ENCODE measurements at regions not wholly inside any gene's neighbourhood (a gene's known extent, or its start where the extent isn't known, plus 50 kb on each side); places are given as distances from the start of the nearest gene placed in this dataset.

GRCh38 chr11:113538451-113539412, 63.5 kb upstream of the DRD2 start:
- DNase-seq (ENCODE audit: low spot score), result no peak
- Histone ChIP-seq H3K4me1 (no peaks in the 10 kb centered on the region), H3K4me3 (no peak overlapping the region), H3K27ac (no peak overlapping the region), H3K27me3 (no peaks in the 10 kb centered on the region), H3K9me3 (no peaks in the 10 kb centered on the region), H3K36me3 (no peaks in the 10 kb centered on the region)
- no peak for TF ChIP-seq CTCF (IDR thresholded peaks at IDR 0.05)

DNA sequence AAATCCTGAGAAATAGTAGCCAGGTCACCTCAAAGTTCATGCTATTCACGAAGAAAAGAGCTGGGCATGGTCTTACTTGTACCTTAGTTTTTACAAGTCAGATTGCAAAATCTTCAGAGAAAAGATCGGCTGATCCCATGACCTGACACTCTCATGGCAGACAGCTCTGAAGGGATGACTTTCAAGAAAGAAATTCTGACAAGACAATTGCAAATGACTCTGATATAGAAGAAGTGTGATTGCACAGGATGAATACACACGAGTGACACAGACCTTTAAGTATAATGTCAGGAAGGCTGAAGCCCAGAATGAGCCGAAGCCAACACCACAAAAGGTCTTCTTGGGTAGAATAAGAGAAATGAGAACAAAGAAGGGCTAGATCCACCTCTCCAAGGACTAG, 59.4 kb upstream of the DRD2 start:
- no peak for TF ChIP-seq CTCF (IDR thresholded peaks at IDR 0.05)
- no peak overlapping the region for H3K27ac ChIP-seq
- no peaks in the 10 kb centered on the region for H3K4me1 ChIP-seq
- no peak overlapping the region for H3K4me3 ChIP-seq
- H3K9me3 ChIP-seq, result no peaks in the 10 kb centered on the region
- no peaks in the 10 kb centered on the region for H3K36me3 ChIP-seq
- H3K27me3 ChIP-seq, result no peaks in the 10 kb centered on the region
- no peak for DNase-seq (ENCODE audit: low spot score)

DNA sequence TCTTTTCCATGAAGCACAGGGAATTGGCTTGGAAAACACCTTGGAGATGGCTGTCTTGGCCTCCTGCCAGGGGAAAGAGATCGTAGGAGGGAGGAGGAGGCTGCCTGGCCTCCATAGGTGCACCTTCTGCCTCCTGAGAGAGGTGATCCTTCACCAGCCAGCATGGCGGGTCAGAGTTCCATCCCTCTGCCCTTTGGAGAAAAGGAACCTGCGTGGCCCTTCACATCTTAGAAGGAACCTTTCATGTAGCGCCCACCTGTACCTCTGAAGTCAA, 58.2 kb upstream of the DRD2 start:
- Histone ChIP-seq H3K27me3 (no peaks in the 10 kb centered on the region), H3K9me3 (no peaks in the 10 kb centered on the region), H3K4me1 (no peaks in the 10 kb centered on the region), H3K4me3 (no peak overlapping the region), H3K27ac (no peak overlapping the region), H3K36me3 (no peaks in the 10 kb centered on the region)
- DNase-seq (ENCODE audit: low spot score), result no peak
- TF ChIP-seq CTCF (IDR thresholded peaks at IDR 0.05), result no peak

- no peaks in the 10 kb centered on the region for H3K36me3 ChIP-seq
Measured at GRCh38 chr11:113532697-113533424, 57.7 kb upstream of the DRD2 start.

More at GRCh38 chr11:113532697-113533424, 57.7 kb upstream of the DRD2 start:
- H3K4me3 ChIP-seq, result no peak overlapping the region
- peak; percentile 75 for DNase-seq (ENCODE audit: low spot score)
- H3K27me3 ChIP-seq, result no peaks in the 10 kb centered on the region
- no peaks in the 10 kb centered on the region for H3K9me3 ChIP-seq
- H3K4me1 ChIP-seq, result no peaks in the 10 kb centered on the region
- peak; percentile 80 to 89 for TF ChIP-seq CTCF (IDR thresholded peaks at IDR 0.05)
- no peak overlapping the region for H3K27ac ChIP-seq

All from right atrium auricular region (tissue), 2 donors.